ENCODE measurements at regions not wholly inside any gene's neighbourhood (a gene's known extent, or its start where the extent isn't known, plus 50 kb on each side); places are given as distances from the start of the nearest gene placed in this dataset.

- Mint-ChIP-seq H3K36me3 (ENCODE audit: unreplicated experiment) (no peaks in the 10 kb centered on the region), H3K27me3 (ENCODE audit: unreplicated experiment) (no peaks in the 10 kb centered on the region), H3K4me3 (ENCODE audit: unreplicated experiment) (no peak overlapping the region), H3K9me3 (ENCODE audit: unreplicated experiment) (no peaks in the 10 kb centered on the region), H3K4me1 (ENCODE audit: low read depth, unreplicated experiment) (no peaks in the 10 kb centered on the region), H3K27ac (ENCODE audit: unreplicated experiment) (no peak overlapping the region)
- DNase-seq = no peak
- TF ChIP-seq CTCF (IDR thresholded peaks at IDR 0.05; ENCODE audit: partially characterized antibody, unreplicated experiment) = no peak
Measured at GRCh38 chr5:13454050-13454449, 490.4 kb downstream of the DNAH5 start.

GRCh38 chr5:13448843-13449242, 495.6 kb downstream of the DNAH5 start:
- TF ChIP-seq CTCF (IDR thresholded peaks at IDR 0.05; ENCODE audit: partially characterized antibody, unreplicated experiment) = no peak
- no peaks in the 10 kb centered on the region for H3K9me3 Mint-ChIP-seq (ENCODE audit: unreplicated experiment)
- H3K4me3 Mint-ChIP-seq (ENCODE audit: unreplicated experiment) = no peak overlapping the region
- H3K27ac Mint-ChIP-seq (ENCODE audit: unreplicated experiment) = no peak overlapping the region
- no peaks in the 10 kb centered on the region for H3K27me3 Mint-ChIP-seq (ENCODE audit: unreplicated experiment)
- no peak for DNase-seq
- H3K4me1 Mint-ChIP-seq (ENCODE audit: low read depth, unreplicated experiment) = no peaks in the 10 kb centered on the region
- no peaks in the 10 kb centered on the region for H3K36me3 Mint-ChIP-seq (ENCODE audit: unreplicated experiment)

- Mint-ChIP-seq H3K9me3 (ENCODE audit: unreplicated experiment) (no peaks in the 10 kb centered on the region), H3K27ac (ENCODE audit: unreplicated experiment) (no peak overlapping the region), H3K4me3 (ENCODE audit: unreplicated experiment) (no peak overlapping the region), H3K36me3 (ENCODE audit: unreplicated experiment) (no peaks in the 10 kb centered on the region), H3K4me1 (ENCODE audit: low read depth, unreplicated experiment) (no peaks in the 10 kb centered on the region), H3K27me3 (ENCODE audit: unreplicated experiment) (no peaks in the 10 kb centered on the region)
- no peak for TF ChIP-seq CTCF (IDR thresholded peaks at IDR 0.05; ENCODE audit: partially characterized antibody, unreplicated experiment)
- no peak for DNase-seq
Measured at GRCh38 chr5:13439430-13439829, 505.1 kb downstream of the DNAH5 start.

- Mint-ChIP-seq H3K36me3 (ENCODE audit: unreplicated experiment) (no peaks in the 10 kb centered on the region), H3K27me3 (ENCODE audit: unreplicated experiment) (no peaks in the 10 kb centered on the region)
Measured at GRCh38 chr5:13427827-13428557, 516.5 kb downstream of the DNAH5 start.

More at GRCh38 chr5:13427827-13428557, 516.5 kb downstream of the DNAH5 start:
- Mint-ChIP-seq H3K9me3 (ENCODE audit: unreplicated experiment) (no peaks in the 10 kb centered on the region), H3K27ac (ENCODE audit: unreplicated experiment) (no peak overlapping the region), H3K4me3 (ENCODE audit: unreplicated experiment) (no peak overlapping the region), H3K4me1 (ENCODE audit: low read depth, unreplicated experiment) (no peaks in the 10 kb centered on the region)
- TF ChIP-seq CTCF (IDR thresholded peaks at IDR 0.05; ENCODE audit: partially characterized antibody, unreplicated experiment) = no peak
- DNase-seq = no peak
